ENCODE measurements at regions not wholly inside any gene's neighbourhood (a gene's known extent, or its start where the extent isn't known, plus 50 kb on each side); places are given as distances from the start of the nearest gene placed in this dataset.

DNA sequence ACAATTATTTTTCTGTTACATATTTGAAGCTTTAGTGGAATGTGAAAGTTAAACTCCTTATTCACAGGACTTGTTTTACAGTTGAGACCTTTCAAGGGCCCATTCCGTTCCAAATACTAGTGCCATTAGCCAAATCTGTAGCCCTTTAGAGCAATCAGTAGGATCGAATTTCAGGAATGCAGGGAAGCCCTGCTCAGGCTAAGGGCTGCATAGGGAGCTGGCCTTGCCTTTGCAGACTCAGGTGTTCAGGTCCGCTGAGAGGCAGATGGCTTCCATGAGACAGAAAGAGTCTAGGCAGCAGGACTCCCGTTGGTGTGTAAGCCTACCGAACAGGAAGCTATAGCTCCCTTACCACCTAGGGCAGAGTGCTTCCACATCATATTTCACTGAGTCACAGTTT lies 150.1 kb upstream of the SLC27A6 start:
- DNase-seq (ENCODE audit: low read depth, low spot score) (no peak), FAIRE-seq (no peak)
- Histone ChIP-seq H2AFZ (ENCODE audit: low read depth, low read length) (peak overlapping the region; percentile 71), H3K36me3 (ENCODE audit: control insufficient read depth in 2 of 2, extremely low read depth in 1 of 2, insufficient read depth in 2 of 2, low read length in 2 of 2) (no peaks in the 10 kb centered on the region), H3K9ac (replicated peaks; ENCODE audit: extremely low read depth, insufficient read depth, low read length) (no peak overlapping the region), H3K4me2 (ENCODE audit: insufficient read depth, low read length) (no peak overlapping the region), H4K20me1 (replicated peaks; ENCODE audit: control insufficient read depth, extremely low read depth, insufficient read depth, low read length) (no peaks in the 10 kb centered on the region), H3K4me3 (replicated peaks in 1 of 3; ENCODE audit: insufficient read depth in 1 of 3, low read depth in 1 of 3, low read length in 3 of 3) (no peak overlapping the region), H3K4me1 (ENCODE audit: control insufficient read depth, extremely low read depth, insufficient read depth, low read length) (peaks cover 13% of the 10 kb centered on the region), H3K9me3 (replicated peaks; ENCODE audit: control insufficient read depth, insufficient read depth, low read length) (no peaks in the 10 kb centered on the region), H3K79me2 (ENCODE audit: control insufficient read depth, insufficient read depth, low read length) (no peaks in the 10 kb centered on the region), H3K27me3 (ENCODE audit: control insufficient read depth in 2 of 2, insufficient read depth in 2 of 2, low read length in 2 of 2) (no peaks in the 10 kb centered on the region), H3K27ac (ENCODE audit: insufficient read depth, low read depth, low read length) (no peak overlapping the region), H3K9me1 (replicated peaks; ENCODE audit: control insufficient read depth, extremely low read depth, insufficient read depth, low read length) (no peaks in the 10 kb centered on the region)
- no TSS peak for BruUV-seq (replicated peaks)
- ChIA-PET POLR2A (no interaction called here), CTCF (no interaction called here)
- intact Hi-C loops (cut with micrococcal nuclease): no loop called here
- dilution Hi-C loops (cut with MboI; ENCODE audit: extremely low pct_ligation_motif_present, low sequenced_read_pairs): no loop called here
- no peak for TF ChIP-seq POLR2AphosphoS5 (IDR thresholded peaks at IDR 0.05; ENCODE audit: insufficient read depth, low read depth, low read length)
- no peak for TF ChIP-seq MYC (IDR thresholded peaks at IDR 0.05; ENCODE audit: low read depth, low read length)
- TF ChIP-seq, protein P1, sequence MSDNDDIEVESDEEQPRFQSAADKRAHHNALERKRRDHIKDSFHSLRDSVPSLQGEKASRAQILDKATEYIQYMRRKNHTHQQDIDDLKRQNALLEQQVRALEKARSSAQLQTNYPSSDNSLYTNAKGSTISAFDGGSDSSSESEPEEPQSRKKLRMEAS (IDR thresholded peaks at IDR 0.05; ENCODE audit: insufficient read depth, insufficient read length): no peak
- no peak for TF ChIP-seq GATA2 (IDR thresholded peaks at IDR 0.05; ENCODE audit: insufficient read depth, insufficient read length, low read depth, low read length)
- no peak for TF ChIP-seq POLR2A (IDR thresholded peaks at IDR 0.05; ENCODE audit: low read depth, low read length)
- TF ChIP-seq JUN (IDR thresholded peaks at IDR 0.05; ENCODE audit: borderline replicate concordance, insufficient read depth, insufficient read length, low read depth): no peak
- TF ChIP-seq FOS (IDR thresholded peaks at IDR 0.05; ENCODE audit: borderline replicate concordance, insufficient read depth, low read length): no peak
- no peak for TF ChIP-seq EZH2 (IDR thresholded peaks at IDR 0.05; ENCODE audit: borderline replicate concordance, low read depth, low read length, severe bottlenecking)
- TF ChIP-seq, protein P2, sequence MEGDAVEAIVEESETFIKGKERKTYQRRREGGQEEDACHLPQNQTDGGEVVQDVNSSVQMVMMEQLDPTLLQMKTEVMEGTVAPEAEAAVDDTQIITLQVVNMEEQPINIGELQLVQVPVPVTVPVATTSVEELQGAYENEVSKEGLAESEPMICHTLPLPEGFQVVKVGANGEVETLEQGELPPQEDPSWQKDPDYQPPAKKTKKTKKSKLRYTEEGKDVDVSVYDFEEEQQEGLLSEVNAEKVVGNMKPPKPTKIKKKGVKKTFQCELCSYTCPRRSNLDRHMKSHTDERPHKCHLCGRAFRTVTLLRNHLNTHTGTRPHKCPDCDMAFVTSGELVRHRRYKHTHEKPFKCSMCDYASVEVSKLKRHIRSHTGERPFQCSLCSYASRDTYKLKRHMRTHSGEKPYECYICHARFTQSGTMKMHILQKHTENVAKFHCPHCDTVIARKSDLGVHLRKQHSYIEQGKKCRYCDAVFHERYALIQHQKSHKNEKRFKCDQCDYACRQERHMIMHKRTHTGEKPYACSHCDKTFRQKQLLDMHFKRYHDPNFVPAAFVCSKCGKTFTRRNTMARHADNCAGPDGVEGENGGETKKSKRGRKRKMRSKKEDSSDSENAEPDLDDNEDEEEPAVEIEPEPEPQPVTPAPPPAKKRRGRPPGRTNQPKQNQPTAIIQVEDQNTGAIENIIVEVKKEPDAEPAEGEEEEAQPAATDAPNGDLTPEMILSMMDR (IDR thresholded peaks at IDR 0.05; ENCODE audit: extremely low read depth in 1 of 2, insufficient read depth in 1 of 2, low read depth in 1 of 2, low read length in 2 of 2): no peak

All from endothelial cell of umbilical vein (primary cell).